ENCODE measurements at regions not wholly inside any gene's neighbourhood (a gene's known extent, or its start where the extent isn't known, plus 50 kb on each side); places are given as distances from the start of the nearest gene placed in this dataset.

DNA sequence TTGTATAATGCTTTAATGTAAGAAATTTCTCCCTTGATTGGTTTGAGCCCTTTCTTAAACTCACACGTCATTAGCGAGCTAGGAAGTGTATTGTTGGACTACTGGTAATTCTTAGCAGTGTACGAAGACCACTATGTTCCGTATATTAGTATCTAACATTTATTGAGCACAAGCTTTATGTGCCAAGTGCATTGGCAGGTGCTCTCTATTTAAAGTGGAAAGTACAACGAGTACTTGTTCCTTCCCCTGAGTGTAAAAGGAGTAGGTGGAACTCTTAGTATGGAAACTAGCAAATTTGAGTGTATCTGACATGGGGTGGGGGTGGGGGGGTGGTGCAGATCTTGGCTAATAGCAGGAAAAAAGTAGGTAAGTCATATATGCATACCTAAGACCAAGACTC is 594.7 kb downstream of the FGF9 start:
- Histone ChIP-seq H3K36me3 (replicated peaks in 1 of 2; ENCODE audit: control extremely low read depth in 1 of 2, control insufficient read depth in 1 of 2, extremely low read depth in 1 of 2, insufficient read depth in 2 of 2, low read length in 1 of 2) (no peaks in the 10 kb centered on the region), H3K4me3 (ENCODE audit: control extremely low read depth in 1 of 5, extremely low read depth in 1 of 5, insufficient read depth in 1 of 5, low read depth in 2 of 5, low read length in 4 of 5) (no peak overlapping the region), H3K27me3 (replicated peaks in 1 of 4; ENCODE audit: control extremely low read depth in 1 of 4, control insufficient read depth in 3 of 4, insufficient read depth in 4 of 4, low read length in 3 of 4) (no peaks in the 10 kb centered on the region), H3K4me2 (replicated peaks; ENCODE audit: low read depth, low read length, poor library complexity, severe bottlenecking) (no peak overlapping the region), H3K27ac (ENCODE audit: low read length in 2 of 2) (no peak overlapping the region), H4K20me1 (ENCODE audit: control insufficient read depth, insufficient read depth, low read length, poor library complexity, severe bottlenecking) (no peaks in the 10 kb centered on the region), H3K79me2 (ENCODE audit: control insufficient read depth, insufficient read depth, low read length) (no peaks in the 10 kb centered on the region), H2AFZ (ENCODE audit: insufficient read depth, low read depth, low read length, poor library complexity, severe bottlenecking) (no peak overlapping the region), H3K9me3 (ENCODE audit: control extremely low read depth in 1 of 3, control insufficient read depth in 2 of 3, insufficient read depth in 1 of 3, low read length in 2 of 3) (no peaks in the 10 kb centered on the region), H3K9ac (ENCODE audit: low read length) (no peak overlapping the region), H3K4me1 (ENCODE audit: control insufficient read depth in 2 of 2, insufficient read depth in 2 of 2, low read length in 2 of 2) (no peaks in the 10 kb centered on the region)
- DNase-seq (no peak), ATAC-seq (ENCODE audit: low read depth) (no peak)
- Mint-ChIP-seq H3K27ac (no peak overlapping the region), H3K9me3 (ENCODE audit: insufficient read depth) (peaks cover 3% of the 10 kb centered on the region), H3K4me1 (no peaks in the 10 kb centered on the region), H3K27me3 (no peaks in the 10 kb centered on the region), H3K4me3 (no peak overlapping the region)
- intact Hi-C loops (cut with micrococcal nuclease), result no loop called here
- ChIA-PET CTCF (no interaction called here), POLR2A (no interaction called here)
- TF ChIP-seq, protein P1, sequence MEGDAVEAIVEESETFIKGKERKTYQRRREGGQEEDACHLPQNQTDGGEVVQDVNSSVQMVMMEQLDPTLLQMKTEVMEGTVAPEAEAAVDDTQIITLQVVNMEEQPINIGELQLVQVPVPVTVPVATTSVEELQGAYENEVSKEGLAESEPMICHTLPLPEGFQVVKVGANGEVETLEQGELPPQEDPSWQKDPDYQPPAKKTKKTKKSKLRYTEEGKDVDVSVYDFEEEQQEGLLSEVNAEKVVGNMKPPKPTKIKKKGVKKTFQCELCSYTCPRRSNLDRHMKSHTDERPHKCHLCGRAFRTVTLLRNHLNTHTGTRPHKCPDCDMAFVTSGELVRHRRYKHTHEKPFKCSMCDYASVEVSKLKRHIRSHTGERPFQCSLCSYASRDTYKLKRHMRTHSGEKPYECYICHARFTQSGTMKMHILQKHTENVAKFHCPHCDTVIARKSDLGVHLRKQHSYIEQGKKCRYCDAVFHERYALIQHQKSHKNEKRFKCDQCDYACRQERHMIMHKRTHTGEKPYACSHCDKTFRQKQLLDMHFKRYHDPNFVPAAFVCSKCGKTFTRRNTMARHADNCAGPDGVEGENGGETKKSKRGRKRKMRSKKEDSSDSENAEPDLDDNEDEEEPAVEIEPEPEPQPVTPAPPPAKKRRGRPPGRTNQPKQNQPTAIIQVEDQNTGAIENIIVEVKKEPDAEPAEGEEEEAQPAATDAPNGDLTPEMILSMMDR (IDR thresholded peaks at IDR 0.05), result no peak
- no peak for TF ChIP-seq EZH2 (IDR thresholded peaks at IDR 0.05; ENCODE audit: borderline replicate concordance, insufficient read depth, low read depth, low read length, poor library complexity, severe bottlenecking)
- WGBS (ENCODE audit: insufficient coverage), result 40% methylated on average over 1 of the region's 5 CpGs

DNA sequence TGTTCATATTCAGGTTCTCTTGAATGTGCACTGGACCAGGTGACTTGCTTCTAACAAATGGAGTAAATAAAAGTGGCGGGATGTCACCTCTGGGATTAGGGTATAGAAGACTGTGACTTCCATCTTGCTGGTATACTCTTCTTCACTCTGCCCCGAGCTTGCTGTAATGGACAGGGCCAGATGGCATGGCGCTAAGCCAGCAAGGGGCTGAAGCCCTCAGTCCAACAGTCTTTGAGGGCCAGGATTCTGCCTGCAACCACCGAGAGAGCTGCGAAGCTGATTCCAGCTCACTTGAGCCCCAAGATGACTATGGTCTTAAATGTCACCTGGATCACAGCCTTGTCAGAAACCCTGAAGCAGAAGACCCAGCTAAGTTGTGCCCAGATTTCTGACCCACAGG is 600.0 kb downstream of the FGF9 start:
- no peak overlapping the region for H2AFZ ChIP-seq (ENCODE audit: insufficient read depth, low read depth, low read length, poor library complexity, severe bottlenecking)
- peaks cover 3% of the 10 kb centered on the region for H3K9me3 Mint-ChIP-seq (ENCODE audit: insufficient read depth)
- H3K27ac ChIP-seq (ENCODE audit: low read length in 2 of 2), result no peak overlapping the region
- no peak overlapping the region for H3K27ac Mint-ChIP-seq
- H3K4me3 Mint-ChIP-seq, result no peak overlapping the region
- H3K27me3 ChIP-seq (replicated peaks in 1 of 4; ENCODE audit: control extremely low read depth in 1 of 4, control insufficient read depth in 3 of 4, insufficient read depth in 4 of 4, low read length in 3 of 4), result no peaks in the 10 kb centered on the region
- DNase-seq (no peak), ATAC-seq (ENCODE audit: low read depth) (no peak)
- no peak overlapping the region for H3K9ac ChIP-seq (ENCODE audit: low read length)
- H3K9me3 ChIP-seq (ENCODE audit: control extremely low read depth in 1 of 3, control insufficient read depth in 2 of 3, insufficient read depth in 1 of 3, low read length in 2 of 3), result no peaks in the 10 kb centered on the region
- no peaks in the 10 kb centered on the region for H3K27me3 Mint-ChIP-seq
- intact Hi-C loops (cut with micrococcal nuclease), result loop anchor here (10.0 kb wide), 1 partner anchor 236 kb away; no protein-coding TSS in a partner anchor
- no peaks in the 10 kb centered on the region for H3K79me2 ChIP-seq (ENCODE audit: control insufficient read depth, insufficient read depth, low read length)
- H3K4me1 Mint-ChIP-seq, result no peaks in the 10 kb centered on the region
- WGBS (ENCODE audit: insufficient coverage), result 93% methylated on average over 5 of the region's 5 CpGs
- no peaks in the 10 kb centered on the region for H3K4me1 ChIP-seq (ENCODE audit: control insufficient read depth in 2 of 2, insufficient read depth in 2 of 2, low read length in 2 of 2)
- ChIA-PET CTCF (no interaction called here), POLR2A (no interaction called here)
- TF ChIP-seq EZH2 (IDR thresholded peaks at IDR 0.05; ENCODE audit: borderline replicate concordance, insufficient read depth, low read depth, low read length, poor library complexity, severe bottlenecking), result no peak
- TF ChIP-seq, protein P1 (IDR thresholded peaks at IDR 0.05), result no peak
- no peaks in the 10 kb centered on the region for H4K20me1 ChIP-seq (ENCODE audit: control insufficient read depth, insufficient read depth, low read length, poor library complexity, severe bottlenecking)
- H3K4me2 ChIP-seq (replicated peaks; ENCODE audit: low read depth, low read length, poor library complexity, severe bottlenecking), result no peak overlapping the region
- no peak overlapping the region for H3K4me3 ChIP-seq (ENCODE audit: control extremely low read depth in 1 of 5, extremely low read depth in 1 of 5, insufficient read depth in 1 of 5, low read depth in 2 of 5, low read length in 4 of 5)
- H3K36me3 ChIP-seq (replicated peaks in 1 of 2; ENCODE audit: control extremely low read depth in 1 of 2, control insufficient read depth in 1 of 2, extremely low read depth in 1 of 2, insufficient read depth in 2 of 2, low read length in 1 of 2), result no peaks in the 10 kb centered on the region

All from B cell (primary cell).